Vagina (tissue), 2 donors: ENCODE measurements at regions not wholly inside any gene's neighbourhood (a gene's known extent, or its start where the extent isn't known, plus 50 kb on each side); places are given as distances from the start of the nearest gene placed in this dataset.

Experiments used
- CTCF ChIP-seq, 3 experiments: fragments of 450-650 bp in 2 of 3; fragments of 200-600 bp in 1 of 3; sonication (generic) in 1 of 3; IDR thresholded peaks; one replicate each; pipeline ENCODE4 v1.5.1; 2017 to 2019; ENCODE audit warnings: antibody characterized with exemption in 3 of 3, mild to moderate bottlenecking in 2 of 3, moderate library complexity in 2 of 3
- POLR2A ChIP-seq, 2 donors: fragments of 450-650 bp; IDR thresholded peaks; one replicate each; pipeline ENCODE4 v1.6.1; 2017; ENCODE audit warnings: antibody characterized with exemption in 2 of 2, mild to moderate bottlenecking in 2 of 2, moderate library complexity in 2 of 2

DNA sequence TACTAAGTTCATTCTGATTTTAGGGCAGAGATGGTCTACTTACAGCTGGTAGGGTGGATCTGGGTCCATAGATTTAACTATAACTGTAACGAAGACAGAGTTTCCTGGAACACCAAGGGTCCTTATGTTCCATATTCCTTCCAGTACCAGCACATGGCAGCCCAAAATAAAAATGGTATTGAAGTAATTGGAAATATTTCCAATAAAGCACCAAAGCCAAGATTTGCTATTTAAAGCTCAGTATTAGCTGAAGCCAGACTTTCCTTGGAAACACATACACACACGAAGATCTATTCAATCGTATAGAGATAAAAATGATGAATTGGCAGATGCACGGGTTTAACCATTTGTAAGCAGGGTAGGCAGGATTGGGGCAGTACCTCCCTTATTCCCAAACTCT lies 289.1 kb upstream of the SORCS1 start:
- no peak for TF ChIP-seq CTCF (IDR thresholded peaks at IDR 0.05)
- TF ChIP-seq POLR2A (IDR thresholded peaks at IDR 0.05), result no peak
